Kidney (tissue), 13 donors: ENCODE measurements at regions not wholly inside any gene's neighbourhood (a gene's known extent, or its start where the extent isn't known, plus 50 kb on each side); places are given as distances from the start of the nearest gene placed in this dataset.
"Not testable (repeated sequence)": the region's sequence is repeated elsewhere in the genome, so short reads cannot be mapped to it uniquely, and the experiment has no call there.

Experiments
- DNase-seq, 5 donors: peaks; one replicate each; pipeline ENCODE4 v3.0.0-alpha.2; 2013 to 2020
- FAIRE-seq: peaks from 2 replicates; lab custom pipeline; 2012; peaks lifted over from hg19 to GRCh38; lab: Jason Lieb, UNC
- H3K27ac ChIP-seq, 2 donors: one replicate each; pipeline ENCODE4 v1.7.0; 2013; ENCODE audit warnings: low read depth in 2 of 2, low read length in 2 of 2, inconsistent platforms in 1 of 2
- H3K27me3 ChIP-seq: one replicate; pipeline ENCODE4 v1.7.1; 2013; ENCODE audit warnings: low read length, inconsistent platforms; ENCODE audit not compliant: control insufficient read depth, insufficient read depth
- H3K36me3 ChIP-seq, 3 donors: one replicate each; pipeline versions ENCODE4 v1.7.0 to v1.7.1; 2013; ENCODE audit warnings: low read length in 3 of 3, control low read depth in 1 of 3, inconsistent platforms in 1 of 3; ENCODE audit not compliant: insufficient read depth in 3 of 3, control insufficient read depth in 2 of 3
- H3K4me1 ChIP-seq, 3 donors: one replicate each; pipeline versions ENCODE4 v1.7.0 to v1.7.1; 2013; ENCODE audit warnings: low read length in 3 of 3, inconsistent platforms in 1 of 3, low read depth in 1 of 3; ENCODE audit not compliant: control insufficient read depth in 2 of 3, insufficient read depth in 2 of 3
- H3K4me3 ChIP-seq, 3 donors: one replicate each; pipeline versions ENCODE4 v1.7.0 to v1.8.1; 2013; ENCODE audit warnings: low read length in 3 of 3, control low read depth in 1 of 3, inconsistent platforms in 1 of 3
- H3K9ac ChIP-seq, 3 donors: one replicate each; pipeline versions ENCODE4 v1.7.0 to v1.7.1; 2013; ENCODE audit warnings: low read length in 3 of 3, control low read depth in 1 of 3, inconsistent platforms in 1 of 3
- H3K9me3 ChIP-seq, 3 donors: one replicate each; pipeline versions ENCODE4 v1.7.0 to v1.7.1; 2013; ENCODE audit warnings: low read length in 3 of 3, control low read depth in 1 of 3, inconsistent platforms in 1 of 3; ENCODE audit not compliant: control insufficient read depth in 2 of 3, insufficient read depth in 1 of 3
- CTCF ChIP-seq: IDR thresholded peaks from 3 replicates; pipeline ENCODE4 v1.5.1; 2012; ENCODE audit warnings: mild to moderate bottlenecking, moderate library complexity, borderline replicate concordance; ENCODE audit not compliant: insufficient read depth; ENCODE audit errors: extremely low read depth
- intact Hi-C: fragments of 100-400 bp; cut with DNase I; formaldehyde crosslinking; loops from one replicate; pipeline ENCODE4 v1.11.1; 2022
- donor health status: control.
- donor health status: control.
- donor health status: control.
- donor health status: control.
- donor health status: control.
- donor health status: DM: yes; HTN: yes; CAD: no.
- donor health status: Normal renal cell carcinoma (clear cell type).

DNA sequence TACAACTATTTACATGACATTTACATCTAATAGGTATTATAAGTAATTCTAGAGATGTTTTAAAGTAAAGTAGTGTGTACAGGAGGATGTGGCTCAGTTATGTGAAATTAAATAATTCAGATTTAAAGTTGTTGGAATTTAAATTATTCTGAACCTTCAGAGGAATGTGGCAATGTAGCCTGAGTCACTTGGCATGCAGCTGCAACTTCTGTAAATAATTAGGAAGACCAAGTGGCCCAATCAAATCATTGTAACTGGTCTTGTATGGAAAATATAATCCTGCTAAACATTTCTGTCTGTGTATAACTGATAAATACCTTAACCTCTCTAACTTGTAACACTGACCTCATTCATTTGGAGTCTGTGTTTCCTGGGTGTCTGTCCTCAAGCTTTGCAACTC lies 828.9 kb downstream of the GLUD2 start:
- H3K9me3 ChIP-seq, result no peaks in the 10 kb centered on the region
- DNase-seq, result peak in 1 of 5 donors; percentile 0
- no peak overlapping the region for H3K4me3 ChIP-seq
- no peak overlapping the region for H3K27ac ChIP-seq
- no peaks in the 10 kb centered on the region for H3K4me1 ChIP-seq
- no peak for TF ChIP-seq CTCF
- intact Hi-C loops, result no loop called here
- H3K36me3 ChIP-seq, result no peaks in the 10 kb centered on the region
- no peaks in the 10 kb centered on the region for H3K27me3 ChIP-seq
- no peak overlapping the region for H3K9ac ChIP-seq
- peak; percentile 81 for FAIRE-seq

GRCh38 chrX:121877337-121877736 lies 829.9 kb downstream of the GLUD2 start:
- H3K9ac ChIP-seq, H3K4me3 ChIP-seq, DNase-seq, H3K27ac ChIP-seq, H3K9me3 ChIP-seq, intact Hi-C loops, H3K27me3 ChIP-seq, H3K4me1 ChIP-seq, FAIRE-seq, H3K36me3 ChIP-seq: not testable (repeated sequence)

GRCh38 chrX:121886557-121886956 lies 839.1 kb downstream of the GLUD2 start:
- Histone ChIP-seq H3K36me3 (no peaks in the 10 kb centered on the region), H3K27me3 (no peaks in the 10 kb centered on the region), H3K4me1 (no peaks in the 10 kb centered on the region), H3K27ac (no peak overlapping the region), H3K9me3 (no peaks in the 10 kb centered on the region), H3K9ac (no peak overlapping the region), H3K4me3 (no peak overlapping the region)
- no peak for DNase-seq
- intact Hi-C loops, result no loop called here
- no peak for TF ChIP-seq CTCF
- FAIRE-seq, result no peak

- no peak for TF ChIP-seq CTCF
- Histone ChIP-seq H3K36me3 (no peaks in the 10 kb centered on the region), H3K4me1 (no peaks in the 10 kb centered on the region), H3K4me3 (no peak overlapping the region), H3K27me3 (no peaks in the 10 kb centered on the region), H3K27ac (no peak overlapping the region), H3K9ac (no peak overlapping the region), H3K9me3 (no peaks in the 10 kb centered on the region)
- DNase-seq (no peak), FAIRE-seq (no peak)
- intact Hi-C loops, result no loop called here
These were observed 847.3 kb downstream of the GLUD2 start for GRCh38 chrX:121894756-121895155.
